Stomach (tissue), 4 donors: ENCODE measurements at regions not wholly inside any gene's neighbourhood (a gene's known extent, or its start where the extent isn't known, plus 50 kb on each side); places are given as distances from the start of the nearest gene placed in this dataset.

ENCODE experiments used
- CTCF ChIP-seq, 7 experiments: fragments of 450-650 bp in 4 of 7; fragments of 200-600 bp in 3 of 7; sonication (generic) in 3 of 7; IDR thresholded peaks; one replicate each; pipeline ENCODE4 v1.5.1; 2016 to 2019; ENCODE audit warnings: antibody characterized with exemption in 7 of 7, control low read depth in 2 of 7, mild to moderate bottlenecking in 1 of 7
- POLR2AphosphoS5 ChIP-seq, 3 donors: sonication (generic); formaldehyde crosslinking; IDR thresholded peaks; one replicate each; pipeline ENCODE4 v1.6.1; 2016; ENCODE audit warnings: antibody characterized with exemption in 3 of 3

- no peak for TF ChIP-seq CTCF (IDR thresholded peaks at IDR 0.05)
- no peak for TF ChIP-seq POLR2AphosphoS5 (IDR thresholded peaks at IDR 0.05)
These were observed 324.3 kb downstream of the GABRG2 start for GRCh38 chr5:162391833-162392232.
